K562 (cell line): ENCODE measurements at regions not wholly inside any gene's neighbourhood (a gene's known extent, or its start where the extent isn't known, plus 50 kb on each side); places are given as distances from the start of the nearest gene placed in this dataset.

ENCODE experiments used
- CBFA2T3 ChIP-seq: fragments of 450-650 bp; IDR thresholded peaks from 2 replicates; pipeline ENCODE4 v1.6.1; 2017
- CHD7 ChIP-seq: fragments of 200-600 bp; sonication (generic); IDR thresholded peaks from one replicate; pipeline ENCODE4 v1.6.1; 2012; ENCODE audit warnings: mild to moderate bottlenecking, low read depth, low read length, inconsistent platforms
- MCM5 ChIP-seq: fragments of 450-650 bp; IDR thresholded peaks from 2 replicates; pipeline ENCODE4 v1.6.1; 2016; ENCODE audit warnings: low read depth
- RB1 ChIP-seq: fragments of 450-650 bp; IDR thresholded peaks from 2 replicates; pipeline ENCODE4 v1.6.1; 2017; ENCODE audit warnings: low read depth, mild to moderate bottlenecking
- RBBP5 ChIP-seq: fragments of 200-600 bp; sonication (generic); IDR thresholded peaks from 2 replicates; pipeline ENCODE4 v1.6.1; 2012; ENCODE audit warnings: borderline replicate concordance, mild to moderate bottlenecking, low read length, control low read depth, inconsistent platforms; ENCODE audit not compliant: insufficient read depth, poor library complexity, severe bottlenecking
- SETDB1 ChIP-seq: IDR thresholded peaks from one replicate; pipeline ENCODE4 v1.6.1; 2012; ENCODE audit warnings: low read length, control low read depth, inconsistent platforms
- SMARCA5 ChIP-seq: fragments of 450-650 bp; IDR thresholded peaks from 2 replicates; pipeline ENCODE4 v1.6.1; 2016
- SOX6 ChIP-seq: fragments of 450-650 bp; IDR thresholded peaks from 2 replicates; pipeline ENCODE4 v1.6.1; 2014; ENCODE audit warnings: mild to moderate bottlenecking
- ZEB2 ChIP-seq: fragments of 450-650 bp; IDR thresholded peaks from 2 replicates; pipeline ENCODE4 v1.6.1; 2016
- ZNF592 ChIP-seq: fragments of 450-650 bp; IDR thresholded peaks from 2 replicates; pipeline ENCODE4 v1.6.1; 2017; ENCODE audit warnings: antibody characterized with exemption, mild to moderate bottlenecking
- ZNF764 ChIP-seq: fragments of 250-450 bp; sonication (Bioruptor Pico); IDR thresholded peaks from 2 replicates; pipeline ENCODE4 v1.4.0; 2020; ENCODE audit warnings: low read depth, mild to moderate bottlenecking, moderate library complexity

GRCh38 chr21:35416866-35417489 lies 367.9 kb upstream of the RUNX1 start (continued):
- no peak for TF ChIP-seq CHD7
- TF ChIP-seq ZNF764 (CRISPR knock-in tag), result no peak
- 0 out of 2 replicates have a peak, but pooled peaks have one; percentile 37 for TF ChIP-seq ZEB2
- TF ChIP-seq CBFA2T3, result peak; percentile 59
- peak; percentile 70 for TF ChIP-seq SOX6
- no peak for TF ChIP-seq SMARCA5
- TF ChIP-seq RBBP5, result no peak
- no peak for TF ChIP-seq MCM5
- no peak for TF ChIP-seq ZNF592
- no peak for TF ChIP-seq SETDB1
- no peak for TF ChIP-seq RB1
